GM21423 (cell line): ENCODE measurements at regions not wholly inside any gene's neighbourhood (a gene's known extent, or its start where the extent isn't known, plus 50 kb on each side); places are given as distances from the start of the nearest gene placed in this dataset.
"Not testable (repeated sequence)": the region's sequence is repeated elsewhere in the genome, so short reads cannot be mapped to it uniquely, and the experiment has no call there.

ENCODE experiments used
- ATAC-seq: cut with Tn5 transposase; IDR thresholded peaks from one replicate; pipeline ENCODE4 v1.9.1; 2021; ENCODE audit warnings: mild to moderate bottlenecking, moderate library complexity; ENCODE audit not compliant: unreplicated experiment

GRCh38 chr1:168461108-168461507, 82.7 kb downstream of the XCL2 start:
- not testable (repeated sequence) for ATAC-seq

GRCh38 chr1:168457296-168457695, 86.5 kb downstream of the XCL2 start:
- ATAC-seq: not testable (repeated sequence)

GRCh38 chr1:168455764-168456163, 88.0 kb downstream of the XCL2 start:
- no peak for ATAC-seq

- no peak for ATAC-seq
These were observed 89.5 kb downstream of the XCL2 start for GRCh38 chr1:168454211-168454815.

- ATAC-seq: no peak
These were observed 90.7 kb downstream of the XCL2 start for GRCh38 chr1:168453056-168453455.

- ATAC-seq: no peak
These were observed 91.5 kb downstream of the XCL2 start for GRCh38 chr1:168452329-168452728.

- no peak for ATAC-seq
These were observed 95.9 kb downstream of the XCL2 start for GRCh38 chr1:168447871-168448270.

- ATAC-seq: no peak
These were observed 97.7 kb downstream of the XCL2 start for GRCh38 chr1:168446081-168446480.

GRCh38 chr1:168443899-168444298, 99.9 kb downstream of the XCL2 start:
- no peak for ATAC-seq

GRCh38 chr1:168443356-168443755, 100.4 kb downstream of the XCL2 start:
- no peak for ATAC-seq

- no peak for ATAC-seq
These were observed 100.9 kb downstream of the XCL2 start for GRCh38 chr1:168442931-168443330.

- no peak for ATAC-seq
These were observed 102.1 kb downstream of the XCL2 start for GRCh38 chr1:168441745-168442144.

GRCh38 chr1:168439456-168440375, 104.1 kb downstream of the XCL2 start:
- ATAC-seq: peak; percentile 85

- ATAC-seq: no peak
These were observed 105.2 kb downstream of the XCL2 start for GRCh38 chr1:168438626-168439025.

GRCh38 chr1:168437821-168438220, 106.0 kb downstream of the XCL2 start:
- no peak for ATAC-seq

- ATAC-seq: no peak
These were observed 108.4 kb downstream of the XCL2 start for GRCh38 chr1:168435439-168435838.

- no peak for ATAC-seq
These were observed 110.6 kb downstream of the XCL2 start for GRCh38 chr1:168433238-168433637.

GRCh38 chr1:168431882-168432281, 111.9 kb downstream of the XCL2 start:
- ATAC-seq: no peak

GRCh38 chr1:168430321-168430720, 113.5 kb downstream of the XCL2 start:
- ATAC-seq: no peak

- no peak for ATAC-seq
These were observed 115.6 kb downstream of the XCL2 start for GRCh38 chr1:168428063-168428731.

- no peak for ATAC-seq
These were observed 116.7 kb downstream of the XCL2 start for GRCh38 chr1:168427051-168427450.

- ATAC-seq: no peak
These were observed 119.5 kb downstream of the XCL2 start for GRCh38 chr1:168424281-168424680.
